Ishikawa (cell line): ENCODE measurements at regions not wholly inside any gene's neighbourhood (a gene's known extent, or its start where the extent isn't known, plus 50 kb on each side); places are given as distances from the start of the nearest gene placed in this dataset.

Experiments used
- CEBPB ChIP-seq: IDR thresholded peaks from 2 replicates; pipeline ENCODE4 v1.6.1; 2012
- CREB1 ChIP-seq: IDR thresholded peaks from 2 replicates; pipeline ENCODE4 v1.6.1; 2012; ENCODE audit warnings: low read depth
- EGR1 ChIP-seq: IDR thresholded peaks from 2 replicates; pipeline ENCODE4 v1.6.1; 2012
- EP300 ChIP-seq: IDR thresholded peaks from 2 replicates; pipeline ENCODE4 v1.6.1; 2012; ENCODE audit warnings: borderline replicate concordance
- FOXM1 ChIP-seq: IDR thresholded peaks from 2 replicates; pipeline ENCODE4 v1.6.1; 2012; ENCODE audit warnings: low read depth, borderline replicate concordance
- NFIC ChIP-seq: IDR thresholded peaks from 2 replicates; pipeline ENCODE4 v1.6.1; 2012
- RAD21 ChIP-seq: IDR thresholded peaks from 2 replicates; pipeline ENCODE4 v1.6.1; 2012; ENCODE audit warnings: low read depth
- TAF1 ChIP-seq: IDR thresholded peaks from 2 replicates; pipeline ENCODE4 v1.6.1; 2012; ENCODE audit warnings: low read depth, mild to moderate bottlenecking
- TCF12 ChIP-seq: IDR thresholded peaks from 2 replicates; pipeline ENCODE4 v1.6.1; 2012; ENCODE audit warnings: low read depth
- TEAD4 ChIP-seq: IDR thresholded peaks from 2 replicates; pipeline ENCODE4 v1.6.1; 2012
- YY1 ChIP-seq: IDR thresholded peaks from 2 replicates; pipeline ENCODE4 v1.6.1; 2012; ENCODE audit warnings: low read depth
- ZBTB7A ChIP-seq: IDR thresholded peaks from 2 replicates; pipeline ENCODE4 v1.6.1; 2012; ENCODE audit warnings: low read depth
- TF ChIP-seq, protein P1 (sequence below): IDR thresholded peaks from 2 replicates; pipeline ENCODE4 v1.6.1; 2012
- TF ChIP-seq, protein P2 (sequence below): IDR thresholded peaks from 2 replicates; pipeline ENCODE4 v1.6.1; 2012; ENCODE audit warnings: low read depth, mild to moderate bottlenecking
- TF ChIP-seq, protein P3 (sequence below): IDR thresholded peaks from 2 replicates; pipeline ENCODE4 v1.6.1; 2012

DNA sequence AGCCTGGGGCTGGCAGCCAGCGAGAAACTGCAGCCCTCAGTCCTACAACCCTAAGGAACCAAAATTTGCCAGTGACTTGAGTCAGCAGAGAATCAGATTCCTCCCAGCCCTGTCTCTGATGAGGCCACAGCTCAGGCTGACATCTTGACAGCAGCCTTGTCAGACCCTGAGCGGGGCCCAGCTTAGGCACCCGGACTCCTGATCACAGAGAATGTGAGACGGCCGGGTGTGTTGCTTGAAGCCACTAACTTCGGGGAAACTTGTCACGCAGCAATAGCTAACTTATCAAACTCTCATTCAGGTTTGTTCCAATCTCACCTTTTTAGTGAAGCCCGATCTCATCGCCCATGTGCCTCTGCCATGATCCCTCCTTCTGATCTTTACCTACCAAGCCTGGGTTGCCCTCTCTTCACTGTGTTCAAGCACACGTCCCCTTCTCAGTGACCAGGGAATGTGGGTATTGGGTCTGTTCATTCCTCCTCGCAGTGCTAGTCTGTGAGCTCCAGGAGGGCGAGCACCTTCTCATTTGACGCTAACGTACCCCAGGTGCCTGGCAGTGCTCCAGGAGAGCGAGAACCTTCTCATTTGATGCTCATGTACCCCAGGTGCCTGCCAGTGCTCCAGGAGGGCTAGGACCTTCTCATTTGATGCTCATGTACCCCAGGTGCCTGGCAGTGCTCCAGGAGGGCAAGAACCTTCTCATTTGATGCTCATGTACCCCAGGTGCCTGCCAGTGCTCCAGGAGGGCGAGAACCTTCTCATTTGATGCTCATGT, 280.7 kb downstream of the BRD1 start:
- TF ChIP-seq YY1 (no peak), TAF1 (no peak), TCF12 (no peak)

DNA sequence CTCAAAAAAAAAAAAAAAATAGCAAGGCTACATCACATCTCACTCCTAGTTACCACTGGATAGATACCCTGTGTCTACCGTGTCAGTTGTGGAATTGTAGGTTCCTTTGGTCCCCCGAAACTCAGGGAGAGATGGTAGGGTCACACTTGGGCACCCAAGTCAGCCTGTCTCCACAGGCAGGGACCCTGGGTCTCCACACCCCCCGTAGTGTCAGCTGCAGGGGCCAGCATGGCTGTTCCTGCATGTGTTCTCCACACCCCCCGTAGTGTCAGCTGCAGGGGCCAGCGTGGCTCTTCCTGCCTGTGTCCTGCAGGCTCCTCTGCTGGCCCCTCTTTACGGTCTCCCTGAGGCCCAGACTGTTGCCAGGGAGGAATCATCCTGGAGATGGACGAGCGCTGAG, 282.1 kb downstream of the BRD1 start:
- TF ChIP-seq CREB1 (no peak), EP300 (no peak), FOXM1 (no peak), TAF1 (no peak), ZBTB7A (no peak), YY1 (no peak), RAD21 (no peak)
- TF ChIP-seq, protein P1, sequence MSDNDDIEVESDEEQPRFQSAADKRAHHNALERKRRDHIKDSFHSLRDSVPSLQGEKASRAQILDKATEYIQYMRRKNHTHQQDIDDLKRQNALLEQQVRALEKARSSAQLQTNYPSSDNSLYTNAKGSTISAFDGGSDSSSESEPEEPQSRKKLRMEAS, result no peak

DNA sequence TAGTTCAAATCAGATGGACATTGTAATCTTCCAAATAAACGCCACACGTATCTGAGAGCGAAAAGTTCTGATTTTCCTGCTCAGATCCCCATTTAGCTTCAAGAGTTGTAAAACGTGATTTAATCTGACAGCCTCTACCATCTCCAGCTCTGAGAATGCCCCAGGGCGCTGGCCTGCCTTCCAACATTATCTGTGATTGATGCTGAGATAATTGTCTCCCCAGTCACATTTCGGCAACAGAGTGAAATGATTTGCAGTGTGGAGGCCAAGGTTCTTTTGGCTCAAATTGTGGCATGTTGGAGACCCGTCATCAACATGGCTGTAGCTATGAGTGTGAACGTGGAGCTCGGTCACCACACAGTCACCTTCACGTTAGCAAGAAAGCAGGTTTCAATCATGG, 283.4 kb downstream of the BRD1 start:
- TF ChIP-seq, protein P1, result no peak
- TF ChIP-seq RAD21 (no peak), TEAD4 (no peak), CREB1 (no peak), CEBPB (no peak)
- TF ChIP-seq, protein P2, sequence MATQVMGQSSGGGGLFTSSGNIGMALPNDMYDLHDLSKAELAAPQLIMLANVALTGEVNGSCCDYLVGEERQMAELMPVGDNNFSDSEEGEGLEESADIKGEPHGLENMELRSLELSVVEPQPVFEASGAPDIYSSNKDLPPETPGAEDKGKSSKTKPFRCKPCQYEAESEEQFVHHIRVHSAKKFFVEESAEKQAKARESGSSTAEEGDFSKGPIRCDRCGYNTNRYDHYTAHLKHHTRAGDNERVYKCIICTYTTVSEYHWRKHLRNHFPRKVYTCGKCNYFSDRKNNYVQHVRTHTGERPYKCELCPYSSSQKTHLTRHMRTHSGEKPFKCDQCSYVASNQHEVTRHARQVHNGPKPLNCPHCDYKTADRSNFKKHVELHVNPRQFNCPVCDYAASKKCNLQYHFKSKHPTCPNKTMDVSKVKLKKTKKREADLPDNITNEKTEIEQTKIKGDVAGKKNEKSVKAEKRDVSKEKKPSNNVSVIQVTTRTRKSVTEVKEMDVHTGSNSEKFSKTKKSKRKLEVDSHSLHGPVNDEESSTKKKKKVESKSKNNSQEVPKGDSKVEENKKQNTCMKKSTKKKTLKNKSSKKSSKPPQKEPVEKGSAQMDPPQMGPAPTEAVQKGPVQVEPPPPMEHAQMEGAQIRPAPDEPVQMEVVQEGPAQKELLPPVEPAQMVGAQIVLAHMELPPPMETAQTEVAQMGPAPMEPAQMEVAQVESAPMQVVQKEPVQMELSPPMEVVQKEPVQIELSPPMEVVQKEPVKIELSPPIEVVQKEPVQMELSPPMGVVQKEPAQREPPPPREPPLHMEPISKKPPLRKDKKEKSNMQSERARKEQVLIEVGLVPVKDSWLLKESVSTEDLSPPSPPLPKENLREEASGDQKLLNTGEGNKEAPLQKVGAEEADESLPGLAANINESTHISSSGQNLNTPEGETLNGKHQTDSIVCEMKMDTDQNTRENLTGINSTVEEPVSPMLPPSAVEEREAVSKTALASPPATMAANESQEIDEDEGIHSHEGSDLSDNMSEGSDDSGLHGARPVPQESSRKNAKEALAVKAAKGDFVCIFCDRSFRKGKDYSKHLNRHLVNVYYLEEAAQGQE, result no peak

DNA sequence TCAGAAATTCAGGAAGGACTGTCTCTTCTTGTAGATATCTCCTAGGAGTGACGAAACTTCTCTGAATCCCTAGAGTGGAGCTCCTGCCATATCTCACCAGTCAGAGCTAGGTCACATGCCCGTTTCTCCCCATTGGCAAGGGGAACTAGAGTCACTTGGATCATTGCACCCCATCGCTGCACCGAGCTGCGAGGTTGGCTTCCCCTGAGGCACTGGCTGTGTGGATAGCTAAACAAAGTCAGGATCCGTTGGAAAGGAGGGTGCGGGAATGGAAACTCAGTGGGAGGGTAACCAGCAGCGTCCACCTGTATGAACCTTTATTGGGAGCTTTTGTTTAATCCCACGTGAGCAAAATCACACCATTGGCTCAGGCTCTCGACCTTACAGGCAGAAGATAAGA, 283.8 kb downstream of the BRD1 start:
- TF ChIP-seq FOXM1 (no peak), CEBPB (no peak), TEAD4 (no peak), EGR1 (no peak), TCF12 (no peak), YY1 (no peak), EP300 (no peak), RAD21 (no peak), CREB1 (no peak), NFIC (no peak), ZBTB7A (no peak), TAF1 (no peak)
- TF ChIP-seq, protein P2, result no peak
- TF ChIP-seq, protein P3, sequence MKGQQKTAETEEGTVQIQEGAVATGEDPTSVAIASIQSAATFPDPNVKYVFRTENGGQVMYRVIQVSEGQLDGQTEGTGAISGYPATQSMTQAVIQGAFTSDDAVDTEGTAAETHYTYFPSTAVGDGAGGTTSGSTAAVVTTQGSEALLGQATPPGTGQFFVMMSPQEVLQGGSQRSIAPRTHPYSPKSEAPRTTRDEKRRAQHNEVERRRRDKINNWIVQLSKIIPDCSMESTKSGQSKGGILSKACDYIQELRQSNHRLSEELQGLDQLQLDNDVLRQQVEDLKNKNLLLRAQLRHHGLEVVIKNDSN, result no peak
- TF ChIP-seq, protein P1, result no peak

DNA sequence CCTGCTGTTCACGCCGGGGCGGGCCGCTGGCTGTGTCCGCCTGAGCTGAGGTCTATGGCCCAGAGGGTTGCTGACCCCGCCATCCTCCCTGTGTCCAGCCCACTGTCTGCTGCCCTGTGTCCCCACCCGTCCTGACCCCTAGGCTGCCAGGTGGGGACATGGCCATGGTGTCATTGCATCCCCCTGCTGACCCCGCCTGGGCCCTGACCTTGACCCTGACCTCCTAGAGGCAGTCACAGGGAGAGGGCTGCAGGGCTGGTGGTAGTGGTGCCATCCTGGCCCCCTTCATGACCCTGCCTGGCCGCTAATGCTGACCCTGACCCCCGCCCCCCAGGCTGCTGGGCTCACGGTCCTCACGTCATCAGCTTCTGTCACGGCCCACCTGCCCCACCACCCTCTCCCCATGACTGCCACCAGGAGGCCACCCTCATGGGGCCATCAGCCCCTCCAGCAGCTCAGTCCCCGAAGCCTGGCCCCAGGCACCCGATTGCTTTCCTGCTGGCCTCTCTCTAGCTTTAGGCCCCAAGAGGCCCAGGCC, 285.9 kb downstream of the BRD1 start:
- no peak for TF ChIP-seq ZBTB7A
- no peak for TF ChIP-seq NFIC
- TF ChIP-seq EGR1, result no peak
- no peak for TF ChIP-seq TEAD4
- no peak for TF ChIP-seq EP300
- TF ChIP-seq TCF12, result no peak
- TF ChIP-seq RAD21, result no peak
- TF ChIP-seq, protein P2, result no peak
- TF ChIP-seq CREB1, result no peak
- TF ChIP-seq, protein P1, result no peak
- no peak for TF ChIP-seq TAF1
- TF ChIP-seq CEBPB, result no peak
- TF ChIP-seq, protein P3, result no peak
- TF ChIP-seq FOXM1, result no peak
- TF ChIP-seq YY1, result no peak
